SKM-1 (cell line): ENCODE measurements at regions not wholly inside any gene's neighbourhood (a gene's known extent, or its start where the extent isn't known, plus 50 kb on each side); places are given as distances from the start of the nearest gene placed in this dataset.

Experiments used
- DNase-seq: peaks from one replicate; lab custom pipeline; 2025; ENCODE audit not compliant: unreplicated experiment; lab: John Stamatoyannopoulos, UW

DNA sequence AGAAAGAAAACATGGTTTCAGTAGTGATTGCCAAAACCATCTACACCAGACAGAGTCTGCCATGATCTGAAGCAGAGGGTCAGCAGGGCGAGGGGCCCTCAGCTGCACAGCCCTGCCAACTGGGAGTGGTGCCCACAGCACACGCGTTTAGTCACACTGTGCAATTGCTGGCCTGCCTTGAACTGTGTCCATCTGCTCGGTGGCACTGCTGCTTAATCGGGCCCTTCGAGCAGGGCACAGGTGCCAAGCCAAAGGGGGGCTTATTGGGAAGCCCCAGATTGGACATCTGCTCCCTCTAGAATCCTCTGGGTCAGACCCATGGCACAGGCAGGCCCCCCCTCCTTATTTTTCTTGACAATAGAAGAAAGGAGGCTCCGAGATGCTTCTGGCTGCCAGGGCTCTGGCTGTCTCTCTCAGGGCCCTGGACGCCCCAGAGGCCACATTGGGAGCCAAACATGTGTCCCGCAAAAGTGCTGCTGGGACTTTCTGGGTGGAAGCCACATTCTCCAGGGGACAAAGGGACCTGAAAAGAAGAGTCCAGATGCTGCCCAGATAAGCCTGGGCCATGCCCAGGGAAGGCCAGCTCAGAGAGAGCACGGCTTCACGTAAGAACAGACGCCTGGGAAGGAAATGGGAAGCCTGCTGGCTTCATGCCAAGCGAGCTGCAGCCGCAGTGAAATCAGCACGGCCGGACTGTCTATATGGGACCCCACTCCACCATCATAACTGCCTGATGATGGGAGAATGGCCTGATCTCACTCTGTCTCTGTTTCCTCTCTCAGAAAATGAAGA, 349.2 kb downstream of the GADD45G start:
- DNase-seq: no peak

DNA sequence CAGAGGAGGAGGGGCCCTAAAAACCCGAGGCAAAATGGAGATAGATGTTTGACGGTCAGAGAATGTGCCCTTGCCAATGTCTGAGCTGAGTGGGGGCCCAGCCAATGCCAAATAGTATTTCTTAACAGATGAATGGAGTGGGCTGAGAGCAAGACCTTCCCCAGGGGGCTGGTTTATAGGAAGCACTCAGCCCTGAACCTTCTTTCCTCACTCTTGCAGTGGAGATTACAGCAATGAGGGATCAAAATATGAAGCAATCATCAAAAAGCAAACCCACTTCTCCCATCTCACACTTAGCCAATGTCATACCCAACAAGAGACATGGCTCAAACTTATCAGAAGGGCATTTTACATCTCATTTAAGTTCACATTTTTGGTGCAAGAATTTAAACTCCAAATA, 350.3 kb downstream of the GADD45G start:
- no peak for DNase-seq

DNA sequence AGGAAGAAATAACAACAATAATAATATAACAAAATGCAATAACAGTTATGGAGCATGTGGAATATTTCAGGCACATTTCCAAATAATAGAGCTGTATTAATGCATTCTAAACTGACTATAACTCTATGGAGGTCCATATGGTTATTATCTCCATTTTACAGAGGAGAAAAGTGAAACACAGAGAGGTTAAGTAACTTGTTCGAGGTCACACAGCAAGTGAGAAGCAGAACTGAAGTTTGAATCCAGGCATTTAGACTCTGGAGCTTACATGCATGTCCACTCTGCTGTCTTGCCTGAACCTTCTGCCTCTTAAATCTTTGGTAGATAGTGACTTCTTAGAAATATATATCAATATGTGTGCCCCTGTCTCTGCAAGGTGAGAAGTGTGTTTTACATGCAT, 350.8 kb downstream of the GADD45G start:
- no peak for DNase-seq

DNA sequence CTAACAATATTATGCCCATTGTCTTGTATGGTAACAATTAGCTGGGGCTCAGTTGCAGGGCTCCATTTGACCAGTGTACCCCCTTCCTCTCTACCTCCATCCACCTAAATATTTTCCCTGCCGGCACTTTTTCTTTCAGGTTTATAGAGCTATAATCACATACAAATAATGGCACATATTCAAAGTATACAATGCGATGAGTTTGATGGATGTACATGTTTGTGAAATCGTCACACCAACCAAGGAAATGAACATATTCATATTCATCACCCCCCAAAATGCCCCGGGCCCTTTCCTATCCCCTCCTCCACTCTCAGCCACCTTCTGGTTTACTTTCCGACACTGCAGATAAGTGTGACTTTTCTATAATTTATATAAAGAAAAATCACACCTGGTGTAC, 351.5 kb downstream of the GADD45G start:
- DNase-seq: no peak

DNA sequence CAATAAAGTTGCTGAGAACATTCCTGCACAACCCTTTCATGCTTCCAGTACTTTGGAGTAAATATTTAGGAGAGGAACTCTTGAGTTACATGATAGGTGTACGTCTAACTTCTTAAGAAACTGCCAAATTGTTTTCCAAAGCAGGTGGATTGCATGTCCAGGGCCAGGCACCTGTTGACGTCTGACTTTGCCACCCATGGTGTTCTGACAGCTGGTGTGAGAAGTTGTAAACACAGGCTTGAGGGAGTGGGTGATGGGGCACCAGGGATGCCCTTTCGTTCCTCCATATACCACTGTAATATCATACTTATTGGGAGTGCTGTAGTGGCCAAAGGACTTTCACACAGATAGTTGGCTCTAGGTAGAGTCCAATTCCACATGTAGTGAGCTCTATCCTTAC, 352.1 kb downstream of the GADD45G start:
- no peak for DNase-seq

DNA sequence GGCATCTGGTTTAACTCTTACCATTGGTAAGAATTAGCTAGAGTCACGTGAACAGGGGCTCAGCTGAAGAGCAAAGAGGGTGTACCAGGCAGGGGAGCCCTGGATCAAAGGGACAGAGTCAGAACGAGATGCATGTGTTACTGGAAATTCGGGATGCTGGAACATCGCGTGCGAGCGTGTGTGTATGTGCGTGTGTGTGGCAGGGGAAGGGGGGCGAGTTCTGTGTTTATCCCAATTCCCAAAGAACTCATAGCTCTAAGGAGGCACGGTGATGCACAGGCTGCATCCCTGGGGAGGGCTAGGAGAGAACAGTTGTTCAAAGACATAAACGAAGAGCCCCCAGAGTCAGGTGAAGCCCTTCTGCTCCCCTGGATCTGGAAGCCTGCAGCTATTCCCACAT, 353.3 kb downstream of the GADD45G start:
- DNase-seq: no peak

DNA sequence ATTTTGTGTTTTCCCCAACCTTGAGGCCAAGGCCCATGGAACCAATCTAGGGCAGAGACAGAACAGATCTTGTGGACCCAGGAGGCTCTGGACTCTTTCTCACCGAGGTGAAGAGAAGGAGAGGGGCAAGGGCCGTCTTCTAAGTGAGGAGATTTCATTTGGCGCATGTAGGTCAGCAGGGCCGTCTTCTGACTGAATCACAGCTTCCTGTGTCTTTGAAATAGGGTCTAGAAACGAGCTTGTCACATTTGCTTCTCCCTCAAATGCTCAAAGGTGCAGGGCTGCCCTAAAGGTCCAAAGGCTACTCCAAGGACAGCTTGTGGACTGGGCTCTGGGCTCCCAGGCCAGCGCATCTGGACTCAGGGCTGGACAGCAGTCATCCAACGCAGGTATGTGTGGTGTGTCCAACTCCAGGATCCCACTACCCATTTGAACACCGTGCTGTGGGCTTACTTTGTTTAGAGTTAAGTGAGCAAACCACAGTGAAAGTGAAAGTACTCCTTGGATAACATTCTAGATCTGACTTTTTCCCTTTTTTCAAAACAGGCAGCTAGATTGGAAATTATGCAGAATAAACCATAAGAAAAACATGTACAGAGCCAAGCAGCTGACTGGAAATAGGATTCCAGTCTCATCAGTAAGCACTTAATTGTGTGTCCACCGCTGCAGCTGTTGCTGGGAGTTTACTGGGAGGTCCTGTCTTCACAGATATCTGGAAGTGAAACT, 357.0 kb downstream of the GADD45G start:
- DNase-seq: no peak

DNA sequence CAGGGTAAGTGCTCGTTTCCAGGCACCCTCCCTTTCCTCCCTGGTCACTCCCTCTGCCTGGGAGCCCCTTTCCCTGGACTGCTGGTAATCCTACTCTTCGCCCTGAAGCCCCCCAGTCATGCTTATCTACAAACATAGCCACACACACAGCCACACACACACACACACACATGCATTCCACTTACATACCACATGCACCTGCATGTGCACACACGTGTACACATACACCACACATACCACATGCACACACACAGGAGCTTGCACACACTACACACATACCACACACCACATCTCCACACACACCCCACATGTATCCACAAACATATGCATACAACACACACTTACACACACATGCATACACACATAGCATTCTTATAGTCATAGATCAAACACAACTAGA, 358.5 kb downstream of the GADD45G start:
- no peak for DNase-seq

DNA sequence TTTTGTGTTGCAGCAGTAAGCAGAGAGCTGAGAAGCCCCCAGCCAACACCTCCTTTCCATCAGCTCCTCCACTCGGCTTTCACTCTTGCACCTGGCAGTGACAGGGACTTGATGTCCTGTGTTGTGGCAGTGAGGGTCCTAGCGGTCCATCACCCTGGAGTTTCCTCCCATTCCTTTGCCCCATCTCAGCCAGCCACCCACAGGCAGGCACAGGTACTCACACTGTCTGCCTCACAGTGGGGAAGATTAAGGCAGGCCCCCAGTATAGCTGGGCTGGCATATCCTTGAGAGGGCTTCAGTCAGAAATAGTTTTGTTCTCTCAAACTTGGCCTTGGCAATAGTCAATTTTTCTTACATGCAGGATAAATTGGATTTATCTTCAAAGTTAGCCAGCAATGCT, 362.7 kb downstream of the GADD45G start:
- DNase-seq: no peak

DNA sequence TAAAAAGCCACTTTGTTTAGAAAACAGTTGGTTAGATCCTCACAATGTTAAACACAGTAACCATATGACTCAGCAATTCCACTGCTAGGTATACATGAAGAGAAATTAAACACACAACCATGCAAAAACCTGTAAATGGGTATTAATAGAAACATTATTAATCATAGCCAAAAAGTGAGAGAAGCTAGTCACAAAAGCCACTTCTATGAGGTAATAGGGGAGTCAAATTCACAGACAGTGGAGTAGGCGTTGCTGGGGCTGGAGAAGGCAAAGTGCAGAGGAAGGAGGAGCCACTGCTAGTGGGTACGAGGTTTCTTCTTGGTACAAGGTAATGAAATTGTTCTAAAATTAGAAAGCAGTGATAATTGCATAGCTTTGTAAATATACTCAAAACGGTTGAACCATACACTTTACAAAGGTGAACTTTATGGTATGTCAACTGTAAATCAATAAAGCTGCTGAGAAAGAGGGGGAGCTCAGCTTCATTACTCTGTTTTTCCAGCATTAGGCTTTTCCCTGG, 364.4 kb downstream of the GADD45G start:
- DNase-seq: no peak

DNA sequence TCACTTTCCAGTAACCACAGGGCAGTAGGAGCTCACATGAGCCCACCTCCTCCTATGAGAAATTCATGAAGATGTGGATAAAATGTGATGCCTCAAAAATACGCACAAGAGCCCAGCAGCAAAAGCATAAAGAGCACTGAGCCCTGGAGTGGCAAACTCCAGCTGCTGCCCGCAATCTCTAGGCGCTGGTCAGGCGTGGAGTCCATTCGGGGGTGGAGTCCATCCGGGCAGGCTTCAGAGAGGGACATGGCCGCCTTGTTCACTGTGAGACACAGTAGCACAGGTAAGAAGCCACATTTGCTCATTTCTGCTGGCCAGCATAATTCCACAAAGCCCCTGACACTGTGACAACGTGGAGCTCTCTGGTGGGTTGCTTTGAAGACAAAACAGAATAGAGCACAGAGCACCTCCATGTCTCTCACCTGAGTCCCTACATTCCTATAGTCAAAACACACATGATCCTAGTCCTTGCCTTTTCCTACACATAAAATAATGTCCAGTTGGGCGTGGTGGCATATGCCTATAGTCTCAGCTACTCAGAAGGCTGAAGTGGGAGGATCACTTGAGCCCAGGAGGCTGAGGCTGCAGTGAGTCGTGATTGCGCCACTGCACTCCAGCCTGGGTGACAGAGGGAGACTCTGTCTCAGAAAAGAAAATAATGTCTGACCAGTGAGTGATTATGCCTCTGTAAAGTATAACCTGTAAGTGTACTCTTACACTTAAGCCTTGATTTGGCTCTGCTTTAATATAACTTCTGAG, 365.2 kb downstream of the GADD45G start:
- DNase-seq: no peak

DNA sequence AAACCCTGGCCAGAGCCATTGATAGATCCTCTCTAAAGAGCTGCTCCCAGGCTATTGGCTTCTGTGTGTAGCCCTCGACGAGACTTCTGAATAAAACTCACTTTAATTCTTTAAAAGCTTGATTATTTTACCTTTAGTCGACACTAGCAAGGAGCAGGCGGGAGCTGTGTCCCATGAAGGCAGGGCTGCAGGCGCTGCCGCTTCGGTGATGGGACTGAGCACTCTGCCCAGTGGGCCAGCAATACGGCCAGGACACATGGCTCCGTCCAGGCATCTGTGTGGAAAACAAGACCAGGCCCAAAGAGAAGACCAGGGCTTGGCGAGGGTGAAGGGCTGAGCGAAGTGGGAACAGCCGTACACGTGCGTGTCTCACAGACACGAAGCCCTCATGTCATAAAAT, 365.9 kb downstream of the GADD45G start:
- no peak for DNase-seq

DNA sequence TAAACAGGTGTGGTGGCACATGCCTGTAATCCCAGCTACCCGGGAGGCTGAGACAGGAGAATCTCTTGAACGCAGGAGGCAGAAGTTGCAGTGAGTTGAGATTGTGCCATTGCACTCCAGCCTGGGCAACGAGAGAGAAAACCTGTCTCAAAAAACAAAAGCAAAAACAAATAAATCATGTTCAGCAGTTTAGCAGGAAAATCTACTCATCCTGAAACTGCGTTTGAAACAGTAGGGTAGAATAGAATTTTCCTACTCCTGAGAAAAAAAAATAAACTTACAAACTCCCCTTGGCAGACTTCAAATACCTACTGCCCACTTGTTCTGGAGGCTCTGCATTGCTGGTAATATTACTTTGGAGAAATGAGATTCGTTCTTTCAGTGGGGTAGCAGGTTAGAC, 367.7 kb downstream of the GADD45G start:
- DNase-seq: no peak

DNA sequence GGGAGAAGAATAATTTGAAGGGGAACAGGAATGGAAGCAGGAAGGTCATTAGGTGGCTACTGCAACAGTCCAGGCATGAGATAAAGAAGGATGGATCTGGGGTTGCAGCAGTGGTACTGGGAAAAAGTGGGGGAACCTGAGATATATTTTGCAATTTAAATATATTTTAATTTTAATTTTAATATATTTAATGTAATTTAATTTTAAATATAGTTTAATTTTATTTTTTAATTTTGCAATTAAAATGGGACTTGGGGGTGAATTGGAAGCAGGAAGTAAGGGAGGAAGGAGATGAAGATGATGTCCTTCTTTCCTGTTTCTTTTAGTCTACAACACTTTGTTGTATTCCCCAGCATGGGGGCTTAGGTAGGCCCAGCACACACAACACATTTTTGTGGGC, 369.8 kb downstream of the GADD45G start:
- no peak for DNase-seq

DNA sequence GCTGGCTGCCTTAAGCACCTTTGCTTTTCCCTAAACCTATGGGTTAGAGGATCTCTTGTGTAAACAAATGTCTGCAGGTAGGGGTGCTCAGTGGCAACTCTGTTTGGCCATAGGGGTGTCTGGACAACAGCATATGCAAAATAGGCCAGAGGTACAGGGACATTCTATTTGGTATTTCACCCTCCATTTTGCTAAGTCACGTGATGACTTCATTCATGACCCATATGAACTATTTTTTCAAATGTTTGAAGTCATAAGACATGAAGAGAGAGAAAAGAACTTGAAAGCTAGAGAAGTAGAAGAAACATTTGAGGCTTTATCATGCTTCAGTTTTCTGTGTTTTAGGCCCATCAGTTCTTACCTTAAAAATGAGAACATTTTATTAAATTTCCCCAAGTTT, 370.2 kb downstream of the GADD45G start:
- no peak for DNase-seq

DNA sequence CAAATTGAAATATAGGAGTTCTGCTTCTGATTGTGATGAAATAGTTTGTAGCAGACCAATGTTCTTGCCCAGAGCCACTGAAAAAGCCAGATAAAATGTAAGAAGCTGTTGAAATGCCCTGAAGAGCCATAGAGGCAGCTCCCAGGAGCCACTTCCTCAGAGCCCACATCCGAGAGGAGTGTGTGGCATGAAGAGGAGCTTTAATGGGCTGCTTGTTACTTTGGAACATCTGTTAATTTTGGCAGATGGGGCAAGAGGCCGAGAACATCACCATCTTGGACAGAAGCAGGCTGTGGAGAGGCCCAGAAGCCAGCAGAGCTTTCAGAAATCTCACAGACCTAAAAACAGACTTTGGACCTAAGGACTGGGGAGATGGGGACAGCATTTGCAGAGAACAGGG, 370.8 kb downstream of the GADD45G start:
- DNase-seq: no peak

DNA sequence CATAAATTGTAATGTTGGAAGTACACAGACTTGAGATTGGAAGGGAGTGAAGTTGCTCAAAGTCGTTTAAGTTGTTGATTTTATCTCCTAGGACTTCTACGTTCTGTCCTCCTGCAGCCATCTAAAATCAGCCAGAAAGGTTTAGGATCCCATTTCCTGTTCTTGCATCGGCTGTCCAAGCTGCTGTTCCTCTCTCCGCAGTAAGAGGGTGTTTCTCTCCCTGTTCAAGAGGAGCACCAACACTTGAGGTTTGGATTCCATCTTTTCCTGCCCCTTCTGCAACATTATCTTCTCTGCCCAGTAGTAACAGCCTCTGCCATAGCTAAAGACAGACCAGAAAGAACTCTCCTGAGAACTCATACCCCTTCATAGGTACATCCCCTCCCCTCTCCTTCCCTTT, 373.4 kb downstream of the GADD45G start:
- no peak for DNase-seq

DNA sequence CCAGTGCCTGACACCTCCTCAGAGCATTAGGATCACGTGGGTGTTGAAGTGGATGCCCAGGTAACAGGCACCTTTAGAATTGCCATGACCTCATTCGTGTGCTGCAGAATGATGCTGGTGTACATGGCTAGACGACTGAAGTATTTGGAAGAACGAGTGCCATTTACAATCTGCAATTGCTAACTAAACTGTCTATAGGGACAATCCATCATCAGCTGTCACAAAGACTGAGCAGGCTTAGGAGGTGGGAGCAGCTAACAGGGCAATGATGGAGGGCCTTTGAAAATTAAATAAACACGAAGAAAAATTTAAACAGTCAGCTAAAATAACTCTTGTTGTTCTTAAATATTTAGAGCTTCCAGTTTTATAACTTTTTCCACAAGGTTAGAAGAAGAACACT, 375.8 kb downstream of the GADD45G start:
- DNase-seq: no peak

DNA sequence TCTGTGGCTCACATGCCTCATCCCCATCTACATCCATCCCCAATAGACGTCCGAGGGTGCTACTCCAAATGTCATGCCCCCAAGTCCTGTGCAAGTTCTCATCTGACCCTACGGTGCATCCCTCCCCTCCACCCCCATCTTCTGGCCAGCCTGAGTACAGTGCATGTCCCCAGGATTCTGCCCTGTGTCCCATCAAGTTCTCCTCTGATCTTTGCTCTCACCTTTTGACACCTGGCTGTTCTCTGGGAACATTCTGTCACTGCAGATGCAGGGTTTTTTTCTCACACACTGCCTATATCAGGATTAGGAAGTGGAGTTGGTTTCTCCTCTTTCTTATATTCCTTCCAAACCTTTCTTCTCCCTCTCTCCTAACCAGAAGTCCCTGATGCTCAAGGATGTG, 377.2 kb downstream of the GADD45G start:
- DNase-seq: no peak

DNA sequence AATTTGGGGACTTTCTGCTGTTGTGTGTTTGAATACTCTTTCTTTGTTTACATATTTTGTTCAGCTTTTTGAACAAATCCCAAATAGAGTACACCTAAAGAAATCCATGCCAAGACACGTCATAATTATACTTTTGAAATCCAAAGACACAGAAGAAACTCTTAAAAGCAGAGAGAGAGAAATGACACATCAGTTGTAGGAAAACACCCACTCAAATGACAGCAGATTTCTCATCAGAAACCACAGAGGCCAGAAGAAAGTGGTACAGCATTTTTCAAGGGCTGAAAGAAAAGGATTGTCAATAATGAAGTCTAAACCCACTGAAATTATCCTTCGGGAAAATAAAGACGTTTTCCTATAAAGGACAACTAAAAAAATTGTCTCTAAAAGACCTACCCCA, 378.6 kb downstream of the GADD45G start:
- no peak for DNase-seq

DNA sequence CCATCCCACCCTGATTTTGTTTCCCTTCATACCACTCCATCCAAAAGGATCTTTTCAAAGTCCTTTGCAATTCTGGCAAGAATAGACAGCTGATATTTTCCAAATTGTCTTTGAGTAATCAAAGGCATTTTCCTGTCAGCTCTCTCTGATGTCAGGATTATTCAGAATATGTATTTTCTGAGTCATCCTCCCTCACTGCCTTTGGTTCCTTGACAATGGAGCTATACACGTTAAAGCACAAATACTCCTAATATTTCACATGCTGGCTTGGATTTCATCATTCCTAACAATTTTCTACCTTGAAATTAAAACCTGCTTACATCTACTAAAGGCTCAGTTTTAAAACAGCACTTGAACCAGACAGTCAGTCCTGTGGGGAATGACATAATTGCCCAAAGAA, 379.4 kb downstream of the GADD45G start:
- no peak for DNase-seq

DNA sequence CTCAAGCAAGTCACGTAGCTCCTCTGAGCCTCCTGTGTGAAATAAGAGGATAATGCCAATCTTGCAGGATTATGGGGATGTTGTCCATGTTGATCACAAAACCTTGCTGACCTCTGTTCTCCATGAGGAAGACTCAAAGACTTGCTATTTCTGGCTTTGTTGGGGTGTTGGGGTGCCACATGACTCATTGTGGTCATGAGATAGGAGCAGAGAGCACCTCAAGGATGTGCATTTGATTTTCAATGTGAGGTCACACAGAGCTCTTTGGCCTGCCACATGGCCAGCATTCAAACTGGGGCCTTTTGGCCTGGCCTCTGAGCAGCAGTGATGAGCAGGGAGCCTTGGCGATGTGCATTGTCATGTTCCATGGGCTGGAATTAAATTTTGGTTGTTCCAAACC, 380.3 kb downstream of the GADD45G start:
- no peak for DNase-seq
